CD4-positive, alpha-beta T cell treated with Interleukin-6 for 4 hours (primary cell): ENCODE measurements at regions not wholly inside any gene's neighbourhood (a gene's known extent, or its start where the extent isn't known, plus 50 kb on each side); places are given as distances from the start of the nearest gene placed in this dataset.
A peak's percentile ranks its signal among the peaks of the same experiment; 100 is the strongest.
"Not testable (repeated sequence)": the region's sequence is repeated elsewhere in the genome, so short reads cannot be mapped to it uniquely, and the experiment has no call there.

ENCODE experiments used
- DNase-seq: peaks from one replicate; pipeline ENCODE4 v3.0.0-alpha.2; 2020; ENCODE audit warnings: mixed read lengths

- no peak for DNase-seq
These were observed 174.4 kb downstream of the RPIA start for GRCh38 chr2:88865801-88866371.

GRCh38 chr2:88866756-88867155, 175.3 kb downstream of the RPIA start:
- no peak for DNase-seq

GRCh38 chr2:88868861-88869260, 177.4 kb downstream of the RPIA start:
- DNase-seq, result no peak

GRCh38 chr2:88870267-88870839, 178.9 kb downstream of the RPIA start:
- no peak for DNase-seq

GRCh38 chr2:88871336-88871735, 179.9 kb downstream of the RPIA start:
- no peak for DNase-seq

GRCh38 chr2:88873620-88874019, 182.1 kb downstream of the RPIA start:
- no peak for DNase-seq

GRCh38 chr2:88874063-88874657, 182.7 kb downstream of the RPIA start:
- peak; percentile 47 for DNase-seq

- no peak for DNase-seq
These were observed 184.3 kb downstream of the RPIA start for GRCh38 chr2:88875736-88876135.

GRCh38 chr2:88880441-88880953, 189.0 kb downstream of the RPIA start:
- DNase-seq, result peak; percentile 40

- no peak for DNase-seq
These were observed 193.8 kb downstream of the RPIA start for GRCh38 chr2:88885275-88885674.

- DNase-seq, result no peak
These were observed 194.4 kb downstream of the RPIA start for GRCh38 chr2:88885679-88886416.

- DNase-seq, result not testable (repeated sequence)
These were observed 196.0 kb downstream of the RPIA start for GRCh38 chr2:88887466-88887865.

GRCh38 chr2:88892207-88892606, 200.7 kb downstream of the RPIA start:
- no peak for DNase-seq

- no peak for DNase-seq
These were observed 201.3 kb downstream of the RPIA start for GRCh38 chr2:88892788-88893187.

- DNase-seq, result no peak
These were observed 205.5 kb downstream of the RPIA start for GRCh38 chr2:88896971-88897370.

GRCh38 chr2:88897715-88898114, 206.2 kb downstream of the RPIA start:
- DNase-seq, result no peak

GRCh38 chr2:88903749-88904353, 212.4 kb downstream of the RPIA start:
- DNase-seq, result no peak

- no peak for DNase-seq
These were observed 221.8 kb downstream of the RPIA start for GRCh38 chr2:88913280-88913679.

GRCh38 chr2:88919087-88919738, 227.7 kb downstream of the RPIA start:
- no peak for DNase-seq

- not testable (repeated sequence) for DNase-seq
These were observed 228.9 kb downstream of the RPIA start for GRCh38 chr2:88920399-88920798.

- no peak for DNase-seq
These were observed 233.1 kb downstream of the RPIA start for GRCh38 chr2:88924533-88924932.

- DNase-seq, result no peak
These were observed 234.4 kb downstream of the RPIA start for GRCh38 chr2:88925770-88926462.
